Parathyroid adenoma (tissue), 2 donors: ENCODE measurements at regions not wholly inside any gene's neighbourhood (a gene's known extent, or its start where the extent isn't known, plus 50 kb on each side); places are given as distances from the start of the nearest gene placed in this dataset.

ENCODE experiments used
- H2AFZ ChIP-seq: fragments of 300-600 bp; sonication (generic); one replicate; pipeline ENCODE4 v1.7.0; 2017; ENCODE audit warnings: antibody characterized with exemption, mild to moderate bottlenecking
- H3K27ac ChIP-seq: fragments of 300-600 bp; sonication (generic); one replicate; pipeline ENCODE4 v1.7.0; 2017
- H3K27me3 ChIP-seq: fragments of 300-600 bp; sonication (generic); one replicate; pipeline ENCODE4 v1.7.0; 2017; ENCODE audit warnings: low read length; ENCODE audit not compliant: control insufficient read depth, insufficient read depth
- H3K36me3 ChIP-seq: fragments of 300-600 bp; sonication (generic); one replicate; pipeline ENCODE4 v1.7.0; 2017; ENCODE audit warnings: low read length; ENCODE audit not compliant: control insufficient read depth, insufficient read depth
- H3K4me1 ChIP-seq: fragments of 300-600 bp; sonication (generic); one replicate; pipeline ENCODE4 v1.7.0; 2017; ENCODE audit warnings: control low read depth
- H3K4me2 ChIP-seq: fragments of 300-600 bp; sonication (generic); one replicate; pipeline ENCODE4 v1.7.0; 2017; ENCODE audit warnings: low read length
- H3K4me3 ChIP-seq: fragments of 300-600 bp; sonication (generic); one replicate; pipeline ENCODE4 v1.7.0; 2017; ENCODE audit warnings: low read depth, low read length
- H3K79me2 ChIP-seq: fragments of 300-600 bp; sonication (generic); one replicate; pipeline ENCODE4 v1.7.0; 2017; ENCODE audit warnings: control low read depth
- H3K9ac ChIP-seq: fragments of 300-600 bp; sonication (generic); one replicate; pipeline ENCODE4 v1.7.0; 2017; ENCODE audit warnings: mild to moderate bottlenecking
- H3K9me3 ChIP-seq: fragments of 300-600 bp; sonication (generic); one replicate; pipeline ENCODE4 v1.7.0; 2017; ENCODE audit warnings: low read length; ENCODE audit not compliant: control insufficient read depth
- CTCF ChIP-seq: fragments of 300-600 bp; sonication (generic); IDR thresholded peaks from one replicate; pipeline ENCODE4 v1.7.0; 2017; ENCODE audit warnings: antibody characterized with exemption, mild to moderate bottlenecking
- donor health status: primary hyperparathyroidism.

GRCh38 chr18:78865771-78866310 is 113.8 kb upstream of the SALL3 start:
- Histone ChIP-seq H3K27me3 (no peaks in the 10 kb centered on the region), H3K4me2 (no peak overlapping the region), H3K4me1 (no peaks in the 10 kb centered on the region), H3K27ac (no peak overlapping the region), H3K9ac (no peak overlapping the region), H3K9me3 (no peaks in the 10 kb centered on the region), H3K36me3 (no peaks in the 10 kb centered on the region), H3K79me2 (no peaks in the 10 kb centered on the region), H3K4me3 (no peak overlapping the region), H2AFZ (no peak overlapping the region)
- no peak for TF ChIP-seq CTCF

GRCh38 chr18:78867131-78867530 is 112.5 kb upstream of the SALL3 start:
- H3K27ac ChIP-seq, result no peak overlapping the region

GRCh38 chr18:78868330-78869316 is 111.0 kb upstream of the SALL3 start:
- TF ChIP-seq CTCF, result no peak
- Histone ChIP-seq H3K4me3 (no peak overlapping the region), H3K9ac (no peak overlapping the region), H3K27me3 (no peaks in the 10 kb centered on the region), H3K27ac (no peak overlapping the region), H3K4me1 (no peaks in the 10 kb centered on the region), H3K4me2 (no peak overlapping the region), H3K79me2 (no peaks in the 10 kb centered on the region), H2AFZ (no peak overlapping the region), H3K9me3 (no peaks in the 10 kb centered on the region), H3K36me3 (no peaks in the 10 kb centered on the region)

More at GRCh38 chr18:78867131-78867530, 112.5 kb upstream of the SALL3 start:
- Histone ChIP-seq H3K4me1 (no peaks in the 10 kb centered on the region), H3K79me2 (no peaks in the 10 kb centered on the region), H3K9me3 (no peaks in the 10 kb centered on the region), H3K27me3 (no peaks in the 10 kb centered on the region), H3K4me3 (no peak overlapping the region), H3K4me2 (no peak overlapping the region), H2AFZ (no peak overlapping the region), H3K9ac (no peak overlapping the region), H3K36me3 (no peaks in the 10 kb centered on the region)
- TF ChIP-seq CTCF, result no peak

GRCh38 chr18:78871618-78872017 is 108.0 kb upstream of the SALL3 start:
- Histone ChIP-seq H3K4me2 (no peak overlapping the region), H2AFZ (no peak overlapping the region), H3K9me3 (no peaks in the 10 kb centered on the region), H3K79me2 (no peaks in the 10 kb centered on the region), H3K36me3 (no peaks in the 10 kb centered on the region), H3K4me1 (no peaks in the 10 kb centered on the region), H3K9ac (no peak overlapping the region), H3K27me3 (no peaks in the 10 kb centered on the region), H3K27ac (no peak overlapping the region), H3K4me3 (no peak overlapping the region)
- TF ChIP-seq CTCF, result no peak
